RWPE1 (cell line): ENCODE measurements at regions not wholly inside any gene's neighbourhood (a gene's known extent, or its start where the extent isn't known, plus 50 kb on each side); places are given as distances from the start of the nearest gene placed in this dataset.

ENCODE experiments used
- CTCF ChIA-PET: fragments of 350-600 bp; sonication (Branson Sonifier 250); formaldehyde crosslinking; extraction: SDS; loops from one replicate; lab custom pipeline; 2021; lab: Yijun Ruan, JAX
- POLR2A ChIA-PET: fragments of 400-600 bp; formaldehyde crosslinking; extraction: SDS; loops from one replicate; lab custom pipeline; 2020; ENCODE audit warnings: antibody characterized with exemption; ENCODE audit not compliant: low non-redundant PET; lab: Yijun Ruan, JAX
- DNase-seq: peaks from one replicate; pipeline ENCODE4 v3.0.0; 2012; ENCODE audit warnings: low spot score
- H3K27ac ChIP-seq: fragments of 450-650 bp; 2 replicates; pipeline ENCODE4 v1.5.1; 2017
- TF ChIP-seq, protein P1 (sequence below): fragments of 450-650 bp; conservative IDR thresholded peaks from 2 replicates; pipeline ENCODE4 v1.5.1; 2017; ENCODE audit warnings: low read depth, mild to moderate bottlenecking

DNA sequence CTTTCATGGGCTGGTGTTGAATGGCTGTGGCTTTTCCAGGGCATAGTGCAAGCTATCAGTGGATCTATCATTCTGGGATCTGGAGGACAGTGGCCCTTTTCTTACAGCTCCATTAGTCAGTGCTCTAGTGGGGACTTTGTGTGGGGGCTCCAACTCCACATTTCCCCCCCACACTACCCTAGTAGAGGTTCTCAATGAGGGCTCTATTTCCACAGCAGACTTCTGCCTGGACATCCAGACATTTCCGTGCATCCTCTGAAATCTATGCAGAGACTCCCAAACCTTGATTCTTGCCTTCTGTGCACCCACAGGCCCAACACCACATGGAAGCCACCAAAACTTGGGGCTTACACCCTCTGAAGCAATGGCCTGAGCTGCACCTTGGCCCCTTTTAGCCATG lies 208.3 kb upstream of the MKLN1 start:
- POLR2A ChIA-PET = no interaction called here

DNA sequence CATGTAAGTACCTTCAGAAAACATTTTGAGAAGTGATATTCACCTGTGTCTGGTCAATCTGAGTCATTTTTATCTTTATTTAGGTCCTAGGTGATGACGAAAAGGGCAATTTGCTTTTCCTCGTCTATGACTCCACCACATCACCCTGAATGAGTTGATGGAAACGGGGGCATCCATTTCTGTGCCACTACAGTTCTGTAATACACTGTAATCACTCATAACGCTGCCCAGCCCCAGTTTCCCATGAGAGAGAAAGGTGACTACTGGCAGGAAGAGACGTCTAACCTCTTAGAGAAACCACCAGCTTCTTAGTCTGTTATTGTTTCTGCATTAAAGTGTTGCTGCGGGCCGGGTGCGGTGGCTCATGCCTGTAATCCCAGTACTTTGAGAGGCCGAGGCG lies 205.3 kb upstream of the MKLN1 start:
- no peak overlapping the region for H3K27ac ChIP-seq
- POLR2A ChIA-PET = no interaction called here
- TF ChIP-seq, protein P1, sequence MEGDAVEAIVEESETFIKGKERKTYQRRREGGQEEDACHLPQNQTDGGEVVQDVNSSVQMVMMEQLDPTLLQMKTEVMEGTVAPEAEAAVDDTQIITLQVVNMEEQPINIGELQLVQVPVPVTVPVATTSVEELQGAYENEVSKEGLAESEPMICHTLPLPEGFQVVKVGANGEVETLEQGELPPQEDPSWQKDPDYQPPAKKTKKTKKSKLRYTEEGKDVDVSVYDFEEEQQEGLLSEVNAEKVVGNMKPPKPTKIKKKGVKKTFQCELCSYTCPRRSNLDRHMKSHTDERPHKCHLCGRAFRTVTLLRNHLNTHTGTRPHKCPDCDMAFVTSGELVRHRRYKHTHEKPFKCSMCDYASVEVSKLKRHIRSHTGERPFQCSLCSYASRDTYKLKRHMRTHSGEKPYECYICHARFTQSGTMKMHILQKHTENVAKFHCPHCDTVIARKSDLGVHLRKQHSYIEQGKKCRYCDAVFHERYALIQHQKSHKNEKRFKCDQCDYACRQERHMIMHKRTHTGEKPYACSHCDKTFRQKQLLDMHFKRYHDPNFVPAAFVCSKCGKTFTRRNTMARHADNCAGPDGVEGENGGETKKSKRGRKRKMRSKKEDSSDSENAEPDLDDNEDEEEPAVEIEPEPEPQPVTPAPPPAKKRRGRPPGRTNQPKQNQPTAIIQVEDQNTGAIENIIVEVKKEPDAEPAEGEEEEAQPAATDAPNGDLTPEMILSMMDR = no peak
- no peak for DNase-seq
- CTCF ChIA-PET = interaction anchor here (0.7 kb wide), 1 partner anchor 53 kb away, joined by 3 read pairs; no protein-coding TSS in a partner anchor

More for the DNA sequence above, 208.3 kb upstream of the MKLN1 start:
- CTCF ChIA-PET = no interaction called here
- DNase-seq = no peak
- TF ChIP-seq, protein P1 = no peak
- no peak overlapping the region for H3K27ac ChIP-seq

DNA sequence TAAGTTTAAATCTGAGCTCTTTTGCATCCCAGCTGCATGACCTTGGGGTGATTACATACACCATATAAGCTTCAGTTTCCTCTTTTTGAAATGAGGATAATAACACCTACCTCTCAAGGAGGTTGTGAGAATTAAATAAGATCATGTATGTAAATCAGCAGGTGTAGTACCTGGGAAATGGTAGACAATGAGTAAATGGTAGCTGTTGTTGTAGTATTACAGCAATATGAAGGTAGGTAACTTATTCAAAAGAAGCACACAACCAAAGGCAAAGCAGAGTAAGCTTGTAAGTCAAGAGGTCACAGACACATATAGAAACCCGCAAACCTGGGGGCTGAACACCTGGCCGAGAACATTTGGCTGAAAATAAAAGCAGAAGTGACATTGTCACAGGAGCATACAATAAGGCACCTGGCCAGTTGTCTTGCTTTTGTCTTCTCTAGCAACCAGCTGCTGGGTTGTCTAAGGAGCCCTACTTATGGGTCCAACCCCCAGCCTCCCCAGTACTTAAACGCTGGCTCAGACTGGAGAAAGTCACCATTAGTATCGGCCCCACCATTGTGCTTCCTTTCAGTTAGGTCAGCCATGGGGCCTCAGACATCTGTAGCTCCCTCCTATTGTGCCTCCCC lies 203.6 kb upstream of the MKLN1 start:
- TF ChIP-seq, protein P1 = no peak
- ChIA-PET CTCF (no interaction called here), POLR2A (no interaction called here)
- H3K27ac ChIP-seq = no peak overlapping the region
- no peak for DNase-seq

DNA sequence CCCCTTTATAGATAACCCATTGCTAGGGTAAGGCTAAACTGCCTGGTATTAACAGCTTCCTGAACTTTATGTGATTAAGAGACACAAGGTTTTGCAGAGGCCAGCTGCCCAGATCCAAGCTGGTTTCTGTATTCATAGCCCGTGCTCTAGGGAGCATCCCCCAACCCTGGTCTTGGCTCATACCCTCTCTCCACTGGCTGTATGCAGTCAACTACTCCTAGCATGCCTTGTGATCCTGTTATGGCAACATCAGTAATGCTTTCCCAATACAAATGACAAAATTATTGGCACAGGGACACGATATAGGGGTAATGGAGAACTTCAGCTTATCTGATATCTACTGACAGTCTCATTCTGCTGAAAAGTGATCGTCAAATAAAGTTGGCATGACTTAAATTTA lies 202.8 kb upstream of the MKLN1 start:
- ChIA-PET CTCF (interaction anchor here (0.6 kb wide), 1 partner anchor 160 kb away, joined by 3 read pairs; no protein-coding TSS in a partner anchor), POLR2A (no interaction called here)
- no peak overlapping the region for H3K27ac ChIP-seq
- no peak for DNase-seq
- TF ChIP-seq, protein P1 = no peak

DNA sequence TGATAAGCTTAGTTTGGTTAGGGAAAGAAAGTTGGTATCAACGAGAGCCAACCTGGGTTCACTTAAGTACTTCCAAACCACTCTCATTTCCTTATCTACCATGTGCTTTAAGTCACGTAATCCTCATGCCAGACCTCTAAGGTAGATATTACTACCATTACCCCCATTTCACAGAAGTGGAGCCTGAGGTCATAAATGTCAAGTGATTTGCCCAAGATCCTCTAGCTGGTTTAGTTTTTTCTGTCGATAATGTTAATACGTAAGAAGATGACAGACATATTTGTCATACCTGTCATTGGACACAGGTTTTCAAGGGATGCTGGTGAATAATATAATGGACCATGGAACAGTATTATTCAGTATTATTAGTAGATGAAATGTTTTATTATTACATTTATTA lies 197.4 kb upstream of the MKLN1 start:
- TF ChIP-seq, protein P1 = no peak
- ChIA-PET CTCF (no interaction called here), POLR2A (no interaction called here)
- DNase-seq = no peak
- H3K27ac ChIP-seq = no peak overlapping the region

DNA sequence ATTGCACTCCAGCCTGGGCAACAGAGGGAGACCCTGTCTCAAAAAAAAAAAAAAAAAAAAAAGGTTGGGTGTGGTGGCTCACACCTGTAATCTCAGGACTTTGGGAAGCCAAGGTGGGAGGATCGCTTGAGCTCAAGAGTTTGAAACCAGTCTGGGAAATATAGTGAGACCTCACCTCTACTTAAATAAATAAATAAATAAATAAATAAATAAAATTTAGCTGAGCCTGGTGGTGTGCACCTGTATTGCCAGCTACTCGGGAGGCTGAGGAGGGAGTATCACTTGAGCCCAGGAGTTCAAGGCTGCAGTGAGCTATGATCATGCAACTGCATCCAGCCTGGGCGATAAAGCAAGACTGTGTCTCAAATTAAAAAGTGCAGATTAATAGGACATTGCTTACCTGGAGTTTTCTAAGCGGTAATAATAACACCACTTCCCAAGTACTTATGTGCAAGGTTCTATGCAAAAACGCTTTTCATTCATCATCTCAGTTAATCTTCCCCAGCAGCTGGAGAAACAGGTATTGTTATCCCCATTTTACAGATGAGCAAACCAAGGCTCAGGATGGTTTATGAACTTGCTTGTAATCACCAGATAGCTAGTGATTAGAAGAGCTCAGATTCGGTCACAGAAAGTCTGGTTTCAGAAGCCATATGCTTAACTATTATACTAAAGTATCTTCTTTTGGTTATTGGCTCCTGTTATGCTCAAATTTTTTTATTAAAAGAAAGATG lies 196.5 kb upstream of the MKLN1 start:
- DNase-seq = no peak
- TF ChIP-seq, protein P1 = no peak
- POLR2A ChIA-PET = no interaction called here
- no peak overlapping the region for H3K27ac ChIP-seq
- CTCF ChIA-PET = no interaction called here
